ENCODE measurements at regions not wholly inside any gene's neighbourhood (a gene's known extent, or its start where the extent isn't known, plus 50 kb on each side); places are given as distances from the start of the nearest gene placed in this dataset.

DNA sequence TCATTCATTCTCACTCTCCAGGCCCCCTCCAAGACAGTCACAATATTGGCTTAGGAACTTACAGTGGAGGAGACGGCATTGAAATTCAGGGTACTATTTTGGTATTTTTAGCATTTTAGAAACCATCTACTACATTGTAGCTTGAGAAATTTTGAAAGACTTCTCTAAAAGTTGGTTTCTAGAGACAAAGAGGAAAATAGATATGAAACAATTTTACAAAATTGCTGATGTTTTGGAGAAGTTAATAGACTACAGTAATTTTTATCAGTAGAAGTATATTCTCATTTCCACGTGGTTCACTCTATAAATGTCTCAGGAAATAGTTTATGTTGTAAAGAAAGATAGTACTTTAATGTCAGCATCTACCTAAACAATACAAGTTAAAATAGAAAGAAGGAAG lies 63.2 kb upstream of the ZSWIM6 start:
- FAIRE-seq (no peak), DNase-seq (no peak)
- Histone ChIP-seq H3K36me3 (ENCODE audit: control insufficient read depth in 2 of 3, insufficient read depth in 3 of 3, low read length in 3 of 3) (no peaks in the 10 kb centered on the region), H3K27ac (ENCODE audit: low read depth in 2 of 2, low read length in 2 of 2) (no peak overlapping the region), H3K9ac (ENCODE audit: low read length in 3 of 3) (no peak overlapping the region), H3K27me3 (ENCODE audit: control insufficient read depth, insufficient read depth, low read length) (no peaks in the 10 kb centered on the region), H3K4me3 (ENCODE audit: low read length in 3 of 3) (no peak overlapping the region), H3K9me3 (ENCODE audit: control insufficient read depth in 2 of 3, insufficient read depth in 1 of 3, low read length in 3 of 3) (no peaks in the 10 kb centered on the region), H3K4me1 (ENCODE audit: control insufficient read depth in 2 of 3, insufficient read depth in 2 of 3, low read depth in 1 of 3, low read length in 3 of 3) (no peaks in the 10 kb centered on the region)
- intact Hi-C loops (cut with DNase I), result no loop called here
- TF ChIP-seq, protein P1, sequence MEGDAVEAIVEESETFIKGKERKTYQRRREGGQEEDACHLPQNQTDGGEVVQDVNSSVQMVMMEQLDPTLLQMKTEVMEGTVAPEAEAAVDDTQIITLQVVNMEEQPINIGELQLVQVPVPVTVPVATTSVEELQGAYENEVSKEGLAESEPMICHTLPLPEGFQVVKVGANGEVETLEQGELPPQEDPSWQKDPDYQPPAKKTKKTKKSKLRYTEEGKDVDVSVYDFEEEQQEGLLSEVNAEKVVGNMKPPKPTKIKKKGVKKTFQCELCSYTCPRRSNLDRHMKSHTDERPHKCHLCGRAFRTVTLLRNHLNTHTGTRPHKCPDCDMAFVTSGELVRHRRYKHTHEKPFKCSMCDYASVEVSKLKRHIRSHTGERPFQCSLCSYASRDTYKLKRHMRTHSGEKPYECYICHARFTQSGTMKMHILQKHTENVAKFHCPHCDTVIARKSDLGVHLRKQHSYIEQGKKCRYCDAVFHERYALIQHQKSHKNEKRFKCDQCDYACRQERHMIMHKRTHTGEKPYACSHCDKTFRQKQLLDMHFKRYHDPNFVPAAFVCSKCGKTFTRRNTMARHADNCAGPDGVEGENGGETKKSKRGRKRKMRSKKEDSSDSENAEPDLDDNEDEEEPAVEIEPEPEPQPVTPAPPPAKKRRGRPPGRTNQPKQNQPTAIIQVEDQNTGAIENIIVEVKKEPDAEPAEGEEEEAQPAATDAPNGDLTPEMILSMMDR (IDR thresholded peaks at IDR 0.05; ENCODE audit: borderline replicate concordance, extremely low read depth, insufficient read depth), result no peak

- Histone ChIP-seq H3K4me3 (ENCODE audit: low read length in 3 of 3) (no peak overlapping the region), H3K9ac (ENCODE audit: low read length in 3 of 3) (no peak overlapping the region), H3K36me3 (ENCODE audit: control insufficient read depth in 2 of 3, insufficient read depth in 3 of 3, low read length in 3 of 3) (no peaks in the 10 kb centered on the region), H3K9me3 (ENCODE audit: control insufficient read depth in 2 of 3, insufficient read depth in 1 of 3, low read length in 3 of 3) (no peaks in the 10 kb centered on the region), H3K27me3 (ENCODE audit: control insufficient read depth, insufficient read depth, low read length) (no peaks in the 10 kb centered on the region), H3K27ac (ENCODE audit: low read depth in 2 of 2, low read length in 2 of 2) (no peak overlapping the region), H3K4me1 (ENCODE audit: control insufficient read depth in 2 of 3, insufficient read depth in 2 of 3, low read depth in 1 of 3, low read length in 3 of 3) (peaks cover 0 to 11% (median 2%) of the 10 kb centered on the region in 3 donors)
- TF ChIP-seq, protein P1 (IDR thresholded peaks at IDR 0.05; ENCODE audit: borderline replicate concordance, extremely low read depth, insufficient read depth), result no peak
- no peak for FAIRE-seq
- DNase-seq, result no peak
- intact Hi-C loops (cut with DNase I), result no loop called here
Observed at GRCh38 chr5:61270510-61271165, 61.4 kb upstream of the ZSWIM6 start.

GRCh38 chr5:61272688-61273087 lies 59.4 kb upstream of the ZSWIM6 start:
- Histone ChIP-seq H3K27ac (ENCODE audit: low read depth in 2 of 2, low read length in 2 of 2) (no peak overlapping the region), H3K27me3 (ENCODE audit: control insufficient read depth, insufficient read depth, low read length) (no peaks in the 10 kb centered on the region), H3K9me3 (ENCODE audit: control insufficient read depth in 2 of 3, insufficient read depth in 1 of 3, low read length in 3 of 3) (no peaks in the 10 kb centered on the region), H3K4me3 (ENCODE audit: low read length in 3 of 3) (no peak overlapping the region), H3K4me1 (ENCODE audit: control insufficient read depth in 2 of 3, insufficient read depth in 2 of 3, low read depth in 1 of 3, low read length in 3 of 3) (peaks cover 0 to 11% (median 6%) of the 10 kb centered on the region in 3 donors), H3K9ac (ENCODE audit: low read length in 3 of 3) (no peak overlapping the region), H3K36me3 (ENCODE audit: control insufficient read depth in 2 of 3, insufficient read depth in 3 of 3, low read length in 3 of 3) (no peaks in the 10 kb centered on the region)
- intact Hi-C loops (cut with DNase I), result no loop called here
- DNase-seq (no peak), FAIRE-seq (no peak)
- TF ChIP-seq, protein P1 (IDR thresholded peaks at IDR 0.05; ENCODE audit: borderline replicate concordance, extremely low read depth, insufficient read depth), result no peak
